ENCODE measurements at regions not wholly inside any gene's neighbourhood (a gene's known extent, or its start where the extent isn't known, plus 50 kb on each side); places are given as distances from the start of the nearest gene placed in this dataset.

DNA sequence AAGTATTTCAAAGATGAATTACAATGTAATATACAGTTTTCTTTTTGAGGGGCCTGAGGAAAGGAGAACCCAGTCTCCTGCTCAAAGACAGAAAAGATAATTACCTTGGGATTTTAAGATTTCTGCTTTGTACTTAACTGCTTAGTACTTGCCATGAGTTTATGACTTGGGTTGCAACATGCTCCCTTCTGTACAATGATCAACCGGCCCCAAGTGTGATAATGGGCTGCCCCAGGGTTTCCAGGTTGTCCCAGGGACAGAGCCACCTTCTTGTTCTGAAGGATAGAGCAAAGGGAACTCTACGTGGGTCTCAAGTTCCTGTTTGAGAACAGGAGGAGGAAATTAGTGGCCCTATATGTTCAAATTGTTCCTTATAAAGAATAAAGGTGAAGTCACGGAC lies 104.8 kb downstream of the ABHD5 start:
- Histone ChIP-seq H3K9me3 (ENCODE audit: low read length) (no peaks in the 10 kb centered on the region), H3K27me3 (ENCODE audit: insufficient read depth, low read length) (no peaks in the 10 kb centered on the region), H3K36me3 (ENCODE audit: insufficient read depth, low read length) (no peaks in the 10 kb centered on the region), H3K9me2 (ENCODE audit: low read depth, low read length) (no peaks in the 10 kb centered on the region), H3K4me2 (ENCODE audit: low read length) (no peak overlapping the region), H3K4me3 (ENCODE audit: low read depth, low read length, poor library complexity, severe bottlenecking) (no peak overlapping the region), H3K27ac (ENCODE audit: low read depth, low read length, poor library complexity, severe bottlenecking) (no peak overlapping the region), H2AFZ (ENCODE audit: low read length) (no peak overlapping the region), H3K79me2 (ENCODE audit: insufficient read depth, low read length) (no peaks in the 10 kb centered on the region), H4K20me1 (ENCODE audit: insufficient read depth, low read length) (no peaks in the 10 kb centered on the region), H3F3A (ENCODE audit: insufficient read depth, low read length) (no peaks in the 10 kb centered on the region), H3K4me1 (ENCODE audit: insufficient read depth, low read length, severe bottlenecking) (no peaks in the 10 kb centered on the region), H3K9ac (ENCODE audit: low read length) (no peak overlapping the region)
- TF ChIP-seq EZH2 (IDR thresholded peaks at IDR 0.05; ENCODE audit: borderline replicate concordance, low read length) (no peak), CTCF (IDR thresholded peaks at IDR 0.05; ENCODE audit: low read length) (no peak)

- H3K9me2 ChIP-seq (ENCODE audit: low read depth, low read length) = no peaks in the 10 kb centered on the region
- H3K27me3 ChIP-seq (ENCODE audit: insufficient read depth, low read length) = no peaks in the 10 kb centered on the region
- TF ChIP-seq CTCF (IDR thresholded peaks at IDR 0.05; ENCODE audit: low read length) = no peak
- TF ChIP-seq EZH2 (IDR thresholded peaks at IDR 0.05; ENCODE audit: borderline replicate concordance, low read length) = no peak
- H4K20me1 ChIP-seq (ENCODE audit: insufficient read depth, low read length) = no peaks in the 10 kb centered on the region
- no peaks in the 10 kb centered on the region for H3K4me1 ChIP-seq (ENCODE audit: insufficient read depth, low read length, severe bottlenecking)
- H3K36me3 ChIP-seq (ENCODE audit: insufficient read depth, low read length) = no peaks in the 10 kb centered on the region
- H3K9ac ChIP-seq (ENCODE audit: low read length) = no peak overlapping the region
- no peaks in the 10 kb centered on the region for H3K79me2 ChIP-seq (ENCODE audit: insufficient read depth, low read length)
- H2AFZ ChIP-seq (ENCODE audit: low read length) = no peak overlapping the region
- H3F3A ChIP-seq (ENCODE audit: insufficient read depth, low read length) = no peaks in the 10 kb centered on the region
- H3K27ac ChIP-seq (ENCODE audit: low read depth, low read length, poor library complexity, severe bottlenecking) = no peak overlapping the region
- H3K9me3 ChIP-seq (ENCODE audit: low read length) = no peaks in the 10 kb centered on the region
- no peak overlapping the region for H3K4me2 ChIP-seq (ENCODE audit: low read length)
- H3K4me3 ChIP-seq (ENCODE audit: low read depth, low read length, poor library complexity, severe bottlenecking) = no peak overlapping the region
Observed at GRCh38 chr3:43796041-43796596, 105.4 kb downstream of the ABHD5 start.

GRCh38 chr3:43797794-43798193 lies 107.1 kb downstream of the ABHD5 start:
- Histone ChIP-seq H3K36me3 (ENCODE audit: insufficient read depth, low read length) (no peaks in the 10 kb centered on the region), H3K4me3 (ENCODE audit: low read depth, low read length, poor library complexity, severe bottlenecking) (no peak overlapping the region), H2AFZ (ENCODE audit: low read length) (no peak overlapping the region), H3K79me2 (ENCODE audit: insufficient read depth, low read length) (no peaks in the 10 kb centered on the region), H3K27ac (ENCODE audit: low read depth, low read length, poor library complexity, severe bottlenecking) (no peak overlapping the region), H3K4me1 (ENCODE audit: insufficient read depth, low read length, severe bottlenecking) (no peaks in the 10 kb centered on the region), H3K4me2 (ENCODE audit: low read length) (no peak overlapping the region), H3K9ac (ENCODE audit: low read length) (no peak overlapping the region), H3K27me3 (ENCODE audit: insufficient read depth, low read length) (no peaks in the 10 kb centered on the region), H3F3A (ENCODE audit: insufficient read depth, low read length) (no peaks in the 10 kb centered on the region), H4K20me1 (ENCODE audit: insufficient read depth, low read length) (no peaks in the 10 kb centered on the region), H3K9me3 (ENCODE audit: low read length) (no peaks in the 10 kb centered on the region), H3K9me2 (ENCODE audit: low read depth, low read length) (no peaks in the 10 kb centered on the region)
- no peak for TF ChIP-seq CTCF (IDR thresholded peaks at IDR 0.05; ENCODE audit: low read length)
- TF ChIP-seq EZH2 (IDR thresholded peaks at IDR 0.05; ENCODE audit: borderline replicate concordance, low read length) = no peak
